ENCODE measurements at regions not wholly inside any gene's neighbourhood (a gene's known extent, or its start where the extent isn't known, plus 50 kb on each side); places are given as distances from the start of the nearest gene placed in this dataset.

DNA sequence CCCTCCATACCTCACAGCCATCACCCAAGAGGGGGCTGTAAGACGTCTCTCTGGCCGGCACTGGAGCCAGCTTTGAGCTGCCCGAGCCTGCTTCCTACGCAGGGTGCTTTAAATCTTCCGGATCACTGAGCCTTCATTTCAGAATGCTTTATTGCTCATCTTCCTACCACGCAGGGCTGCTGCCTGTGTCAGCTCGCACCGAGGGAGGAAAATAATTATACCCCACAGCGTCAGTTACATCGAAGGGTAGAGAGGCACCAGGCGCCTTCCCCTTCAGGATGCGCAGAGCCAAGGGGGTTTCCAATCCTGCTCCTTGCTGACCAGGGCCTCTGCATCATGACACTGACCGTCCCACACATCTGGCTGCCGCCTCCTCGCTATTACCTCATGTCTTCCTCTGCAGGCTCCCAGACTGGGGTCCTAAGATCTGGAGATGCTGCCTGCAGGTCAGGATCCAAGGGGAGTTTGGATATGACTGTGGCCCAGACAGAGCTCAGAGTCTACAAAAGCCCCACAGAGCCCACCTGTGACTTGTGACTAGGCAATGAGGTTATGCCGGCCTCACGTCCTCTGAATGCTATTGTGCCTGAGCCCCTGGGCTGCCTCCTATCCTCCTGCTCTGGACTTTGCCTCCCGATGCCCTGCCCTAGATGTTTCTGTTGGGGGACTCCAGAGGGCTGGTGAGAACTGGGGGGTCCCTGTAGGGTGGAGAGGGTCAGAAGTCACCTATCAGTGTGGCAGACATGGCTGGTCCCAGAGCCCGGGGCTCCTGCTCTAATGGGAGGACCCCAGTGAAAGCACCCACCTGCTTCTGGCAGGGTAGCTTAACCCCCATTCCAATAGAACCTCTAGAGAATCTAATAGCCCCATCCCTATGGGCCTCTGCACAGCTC lies 220.3 kb upstream of the RTL1 start:
- DNase-seq = peak; percentile 37

DNA sequence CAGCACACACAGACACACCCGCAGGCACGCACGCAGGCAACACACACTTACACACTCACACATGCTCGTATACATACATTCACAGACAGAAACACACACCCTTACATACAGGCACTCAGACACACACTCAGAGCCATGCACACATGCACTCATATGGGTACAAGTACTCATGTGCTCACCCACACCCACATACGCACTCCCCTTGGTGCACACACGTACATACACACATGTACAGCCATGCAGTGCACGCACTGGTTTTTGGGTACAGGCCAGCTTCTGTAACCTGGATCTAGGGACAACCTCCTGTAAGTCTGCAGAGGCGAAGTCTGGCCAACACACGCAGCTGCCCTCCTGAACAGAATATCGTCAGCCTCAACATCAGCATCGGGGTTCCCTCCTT lies 221.3 kb upstream of the RTL1 start:
- DNase-seq = no peak

DNA sequence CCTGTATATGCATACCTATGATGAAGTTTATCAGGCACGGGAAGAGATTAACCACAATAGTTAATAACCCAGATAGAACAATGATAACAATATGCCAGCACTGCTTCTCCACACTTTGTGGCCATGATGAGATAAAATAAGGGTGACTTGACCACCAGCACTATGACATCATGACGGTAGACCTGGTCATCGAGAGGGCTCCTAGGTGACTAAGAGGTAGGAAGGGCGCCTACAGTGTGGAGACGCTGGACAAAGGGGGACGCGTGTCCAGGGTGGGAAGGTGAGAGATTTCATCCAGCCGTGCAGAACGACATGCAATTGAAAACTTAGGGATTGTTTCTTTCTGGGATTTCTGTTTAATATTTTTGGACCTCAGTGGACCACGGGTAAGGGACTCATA lies 221.8 kb upstream of the RTL1 start:
- DNase-seq = no peak

DNA sequence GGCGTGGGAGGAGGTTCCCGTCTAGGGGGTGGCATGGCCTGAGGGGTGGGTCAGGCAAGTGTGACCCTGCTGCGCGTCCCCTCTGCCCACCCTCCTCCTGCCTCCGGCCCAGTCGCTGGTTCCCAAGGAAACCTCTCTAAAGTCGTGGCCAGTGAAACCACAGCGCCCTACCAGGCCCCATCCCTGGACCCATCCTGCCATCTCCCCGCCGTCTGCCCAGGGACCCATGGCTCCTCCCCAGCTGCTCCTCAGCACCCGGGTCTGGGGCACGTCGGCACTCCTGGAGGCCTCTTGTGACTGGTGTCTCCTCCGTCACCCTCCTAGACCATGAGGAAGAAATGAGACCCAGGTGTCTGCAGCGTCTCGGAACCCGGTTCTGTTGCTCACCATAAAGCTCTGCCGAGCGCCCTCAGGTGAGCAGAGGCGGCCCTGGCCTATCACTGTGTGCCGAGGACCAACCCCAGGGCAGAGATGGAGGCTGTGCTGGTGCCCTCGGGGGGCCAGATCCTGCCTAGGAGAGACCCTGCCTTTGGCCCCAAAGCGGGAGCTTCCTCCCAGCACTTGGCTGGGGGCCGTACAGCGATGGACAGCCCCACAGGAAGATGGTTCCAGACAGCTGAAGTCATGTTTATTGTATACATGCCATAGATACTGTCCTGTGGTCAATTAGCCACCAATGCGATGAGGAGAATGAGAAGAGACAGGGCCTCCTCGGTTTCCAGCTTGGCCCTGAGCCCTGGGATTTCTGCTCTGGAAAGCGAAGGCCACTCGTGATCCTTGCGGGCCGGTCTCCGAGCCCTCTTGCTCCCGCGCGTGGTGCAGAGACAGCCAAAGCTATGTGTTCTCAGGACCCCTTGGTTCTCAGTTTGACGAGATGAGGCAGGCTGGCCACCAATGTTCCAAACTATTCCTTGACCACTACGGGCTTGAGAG lies 222.5 kb upstream of the RTL1 start:
- peak; percentile 22 for DNase-seq

DNA sequence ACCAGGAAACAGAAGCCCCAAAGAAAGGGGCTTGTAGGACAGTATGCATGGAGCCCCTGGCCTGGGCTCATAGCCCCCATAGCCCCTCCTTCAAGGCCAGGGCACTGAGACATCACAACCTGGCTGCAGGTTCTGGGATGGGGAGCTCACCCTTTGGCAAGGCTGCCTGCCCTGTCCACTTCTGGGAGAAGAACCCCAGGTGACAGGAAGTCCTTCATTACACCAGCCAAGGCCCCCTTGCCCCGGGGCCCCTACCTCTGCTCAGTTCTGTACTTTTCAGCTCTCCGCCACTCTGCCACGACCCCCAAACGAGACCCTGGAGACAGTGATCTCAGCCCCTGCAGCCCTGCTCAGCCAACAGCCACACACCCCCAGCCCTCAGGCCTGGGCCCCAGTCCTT lies 223.2 kb upstream of the RTL1 start:
- peak; percentile 21 for DNase-seq

DNA sequence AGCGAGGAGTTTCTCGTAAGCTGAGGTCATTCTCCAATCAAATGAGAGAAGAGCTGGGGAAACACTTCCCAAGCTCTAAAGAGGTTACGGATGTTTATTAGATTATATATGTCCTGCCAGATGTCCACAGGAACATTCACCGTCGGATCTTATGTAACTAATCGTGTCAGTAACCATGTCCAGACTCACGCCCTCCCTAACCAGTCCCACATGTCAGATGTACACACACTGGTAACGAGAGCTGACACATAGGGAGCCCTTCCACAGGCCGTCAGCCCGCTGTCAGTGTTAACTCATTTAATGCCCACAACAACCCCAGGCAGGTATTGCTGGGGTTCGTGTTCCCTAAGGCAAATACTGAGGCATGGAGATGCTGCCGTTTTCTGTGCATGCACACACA lies 223.7 kb upstream of the RTL1 start:
- DNase-seq = peak; percentile 28

DNA sequence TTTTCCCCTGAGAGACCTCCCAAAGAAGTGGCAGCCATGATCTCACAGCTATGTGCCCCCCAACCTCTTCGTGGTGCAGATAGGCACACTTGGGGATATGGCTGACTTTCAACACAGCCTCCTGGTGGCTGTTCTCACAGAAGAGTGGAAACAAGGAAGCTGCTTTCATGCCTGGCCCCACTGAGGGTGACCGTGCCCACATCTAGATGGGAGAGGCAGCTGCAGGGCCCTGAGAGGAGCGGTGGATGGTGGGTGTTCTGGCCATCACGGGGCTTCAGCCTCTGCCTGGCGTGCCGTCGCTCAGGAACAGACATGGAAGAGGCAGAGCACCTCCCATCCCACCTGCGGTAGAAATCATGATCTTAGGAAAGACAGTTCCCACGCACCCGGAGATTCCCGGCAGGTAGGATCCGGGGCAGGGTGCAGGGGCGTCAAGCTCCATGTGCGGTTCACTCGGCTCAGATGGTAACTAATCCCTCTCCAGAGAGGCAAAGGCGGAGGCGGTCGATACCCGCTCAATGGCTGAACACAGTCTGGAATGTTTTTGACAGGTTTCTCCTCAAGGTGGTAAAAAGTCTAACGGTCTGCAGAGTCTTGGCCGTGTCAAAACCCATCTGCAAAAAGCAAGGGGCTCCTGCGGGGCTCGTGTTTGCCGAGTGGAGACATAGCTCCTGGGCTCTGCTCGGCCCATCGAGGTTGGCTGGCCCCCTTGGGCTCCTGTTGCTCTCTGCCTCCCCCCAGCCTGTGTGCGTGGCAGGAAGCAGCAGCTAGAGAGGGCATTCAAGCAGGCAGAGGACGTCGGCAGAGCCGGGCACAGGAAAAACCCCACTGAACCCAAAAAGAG lies 225.2 kb upstream of the RTL1 start:
- no peak for DNase-seq

DNA sequence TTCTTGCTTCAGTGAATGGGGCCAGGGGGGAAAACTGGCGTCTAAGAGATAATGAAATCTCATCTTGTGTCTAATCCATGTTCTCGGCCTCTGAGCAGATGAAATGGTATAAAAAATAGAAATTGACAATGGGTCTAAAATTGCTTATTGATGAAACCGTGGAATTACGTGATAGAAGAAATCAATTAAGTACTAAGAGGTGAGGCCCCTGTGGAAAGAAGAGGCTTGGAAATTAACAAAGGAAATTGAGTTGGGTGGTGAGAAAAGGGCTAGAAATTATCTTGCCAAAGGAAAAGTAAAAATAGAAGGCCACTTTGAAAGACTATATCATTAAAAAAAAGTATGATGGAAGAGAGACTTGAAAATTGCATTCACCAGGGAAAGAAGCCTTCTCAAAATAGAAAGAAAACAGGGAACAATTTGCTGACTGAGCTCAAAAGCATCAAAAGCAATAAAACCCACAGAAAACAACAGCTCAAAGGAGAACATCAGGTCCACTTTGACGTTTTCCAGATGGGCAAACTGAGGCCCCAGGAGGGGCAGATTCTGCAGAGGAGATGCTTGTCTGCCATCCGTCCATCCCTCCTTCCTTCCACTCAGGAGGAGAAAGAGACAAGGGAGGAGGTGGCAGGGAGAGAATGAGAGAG lies 226.1 kb upstream of the RTL1 start:
- DNase-seq = no peak

DNA sequence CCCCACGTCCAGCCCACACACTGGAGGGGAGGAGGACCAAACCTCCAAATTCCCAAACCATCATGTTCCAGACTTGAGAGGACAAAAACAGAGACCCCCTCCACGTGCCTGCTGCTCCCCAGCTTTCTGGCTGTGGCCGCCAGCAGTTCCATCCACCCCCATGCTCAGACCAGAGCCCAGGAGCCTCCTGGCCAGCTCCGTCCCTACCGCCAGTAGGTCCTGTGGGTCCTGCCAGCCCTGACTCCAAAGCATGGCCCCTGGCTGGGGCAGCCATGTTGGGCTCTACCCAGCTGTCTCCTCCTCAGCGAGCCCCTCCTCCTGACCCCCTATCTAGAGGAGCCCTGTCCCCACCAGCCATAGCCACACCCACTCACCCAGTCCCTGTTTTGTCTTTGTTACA lies 227.3 kb upstream of the RTL1 start:
- DNase-seq = peak; percentile 17

DNA sequence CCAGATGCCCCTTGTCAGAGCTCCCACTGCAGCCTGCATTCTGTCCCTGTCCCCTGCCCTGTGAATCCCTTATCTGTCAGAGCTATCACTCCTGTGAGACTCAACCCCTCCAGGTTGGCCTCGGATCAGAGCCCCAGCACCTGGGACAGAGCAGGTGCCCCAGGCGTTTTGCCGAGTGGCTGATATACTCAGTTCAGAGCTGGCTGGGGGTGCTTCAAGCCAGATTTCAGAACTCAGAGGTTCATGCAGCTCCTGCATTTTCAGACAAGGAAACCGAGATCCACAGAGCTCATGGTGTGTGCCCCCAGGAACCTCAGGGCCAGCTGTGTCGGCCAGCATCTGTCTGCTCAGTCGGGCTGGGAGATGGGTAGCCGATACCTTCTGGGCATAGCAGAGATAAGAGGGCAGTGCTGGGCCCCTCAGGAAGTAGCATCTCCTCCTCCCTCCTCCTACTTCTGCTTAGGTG lies 228.0 kb upstream of the RTL1 start:
- no peak for DNase-seq

DNA sequence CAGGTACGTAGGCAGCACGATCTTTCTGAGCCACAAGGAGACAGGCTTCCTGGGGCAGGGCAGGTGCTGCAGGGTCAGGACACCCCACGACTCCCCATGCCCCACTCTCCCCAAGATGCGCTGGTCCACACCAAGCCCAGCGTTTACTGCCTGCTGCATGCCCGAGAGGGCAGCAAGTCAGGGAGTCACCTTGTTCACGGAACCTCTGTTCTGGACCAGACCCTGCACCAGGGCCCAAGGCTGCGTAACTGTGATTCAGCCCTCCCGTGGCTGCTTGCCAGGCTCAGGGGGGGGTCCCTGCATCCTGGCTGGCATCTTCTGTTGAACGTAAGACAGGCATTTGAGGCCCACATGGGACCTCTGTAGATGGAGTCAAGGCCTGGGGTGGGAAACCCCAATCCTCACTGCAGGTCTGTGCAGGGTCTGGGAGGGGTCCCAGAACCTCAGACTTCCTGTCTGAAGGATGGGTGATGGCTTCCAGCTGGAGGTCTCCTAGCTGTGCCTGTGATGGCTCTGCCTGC lies 228.6 kb upstream of the RTL1 start:
- DNase-seq = peak; percentile 15

DNA sequence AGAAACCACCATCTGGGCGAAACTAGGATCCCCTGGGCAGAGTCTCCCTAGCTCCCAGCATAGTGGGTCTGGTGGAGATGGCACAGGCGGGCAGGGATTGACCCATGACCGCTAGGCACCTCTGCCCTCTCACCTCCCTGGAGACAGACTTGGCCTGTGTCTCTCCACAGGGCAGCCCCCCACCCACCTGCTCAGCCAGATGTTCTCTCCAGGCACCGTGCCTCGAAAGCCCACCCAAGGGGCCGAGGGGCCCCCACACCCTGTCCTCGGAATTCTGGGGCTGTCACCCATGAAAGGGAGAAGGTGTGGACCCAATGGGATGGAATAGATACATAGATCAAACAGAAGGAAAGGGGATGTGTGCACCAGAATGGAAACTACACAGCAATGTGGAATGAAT lies 229.1 kb upstream of the RTL1 start:
- no peak for DNase-seq

DNA sequence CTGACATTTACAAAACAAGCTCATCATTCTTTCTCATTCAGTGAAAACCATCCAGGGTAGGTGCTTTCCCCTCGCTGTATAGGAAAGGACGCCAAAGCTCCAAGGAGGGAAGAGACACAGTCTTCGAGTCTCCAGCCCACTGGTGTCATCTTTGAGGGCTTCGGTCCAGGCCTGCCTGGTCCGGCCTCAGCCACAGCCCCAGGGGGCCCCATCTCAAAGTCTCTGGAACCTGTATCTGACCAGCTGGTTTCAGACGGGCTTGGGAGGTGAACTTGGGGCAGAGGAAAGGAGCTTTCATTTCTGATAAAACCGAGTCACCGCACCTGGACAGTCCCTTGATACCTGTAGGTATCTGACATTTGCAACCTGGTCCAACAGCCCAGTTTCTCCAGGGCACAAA lies 229.5 kb upstream of the RTL1 start:
- no peak for DNase-seq

DNA sequence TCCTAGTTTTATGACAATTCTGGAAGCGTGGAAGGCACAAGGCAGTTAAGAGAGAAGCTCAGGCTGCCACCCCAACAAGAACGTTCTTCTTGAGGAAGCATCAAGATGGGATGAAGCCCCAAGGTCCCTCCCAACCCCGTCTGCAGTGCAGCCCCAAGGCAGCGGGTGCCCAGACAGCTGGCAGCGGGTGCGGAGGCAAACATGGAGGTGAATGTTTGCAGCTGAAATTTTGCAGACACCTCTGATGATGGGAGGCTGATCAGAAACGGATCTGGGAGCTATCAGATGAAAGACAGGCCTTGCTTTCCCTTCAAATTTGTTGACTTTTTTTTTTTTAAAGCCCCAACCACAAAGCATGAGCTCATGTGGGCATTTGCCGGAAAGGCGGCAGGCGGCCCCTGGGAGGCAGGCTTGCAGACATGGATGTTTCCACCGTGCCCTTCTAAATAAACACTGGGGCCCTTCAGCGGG lies 230.7 kb upstream of the RTL1 start:
- DNase-seq = peak; percentile 18

DNA sequence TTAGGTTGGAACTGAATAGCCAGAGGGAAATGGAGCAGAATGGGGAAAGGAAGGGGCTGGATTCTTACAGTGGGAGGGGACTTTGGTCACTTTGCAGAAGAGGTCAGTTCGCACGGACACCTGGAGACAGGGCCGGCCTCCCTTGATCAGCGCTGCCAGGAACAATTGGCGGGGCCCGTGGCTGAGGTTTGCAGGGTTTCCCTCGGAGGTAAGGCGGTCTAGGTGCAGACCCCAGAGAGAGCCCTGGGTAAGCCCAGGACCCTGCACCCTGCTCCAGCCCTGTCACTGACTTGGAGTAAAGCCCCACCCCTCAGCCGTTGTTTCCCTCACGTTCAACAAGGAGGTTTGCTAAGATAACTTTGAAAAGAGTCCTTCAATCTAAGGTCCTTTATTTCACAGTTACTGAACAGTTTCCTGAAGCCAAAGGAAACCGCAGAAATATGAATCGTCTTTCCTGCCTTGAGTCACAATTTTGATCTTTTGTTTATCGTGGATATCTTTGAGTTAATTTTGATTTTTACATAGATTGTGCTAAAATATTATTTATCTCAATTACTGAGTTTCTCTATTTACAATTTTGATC lies 231.4 kb upstream of the RTL1 start:
- DNase-seq = no peak

DNA sequence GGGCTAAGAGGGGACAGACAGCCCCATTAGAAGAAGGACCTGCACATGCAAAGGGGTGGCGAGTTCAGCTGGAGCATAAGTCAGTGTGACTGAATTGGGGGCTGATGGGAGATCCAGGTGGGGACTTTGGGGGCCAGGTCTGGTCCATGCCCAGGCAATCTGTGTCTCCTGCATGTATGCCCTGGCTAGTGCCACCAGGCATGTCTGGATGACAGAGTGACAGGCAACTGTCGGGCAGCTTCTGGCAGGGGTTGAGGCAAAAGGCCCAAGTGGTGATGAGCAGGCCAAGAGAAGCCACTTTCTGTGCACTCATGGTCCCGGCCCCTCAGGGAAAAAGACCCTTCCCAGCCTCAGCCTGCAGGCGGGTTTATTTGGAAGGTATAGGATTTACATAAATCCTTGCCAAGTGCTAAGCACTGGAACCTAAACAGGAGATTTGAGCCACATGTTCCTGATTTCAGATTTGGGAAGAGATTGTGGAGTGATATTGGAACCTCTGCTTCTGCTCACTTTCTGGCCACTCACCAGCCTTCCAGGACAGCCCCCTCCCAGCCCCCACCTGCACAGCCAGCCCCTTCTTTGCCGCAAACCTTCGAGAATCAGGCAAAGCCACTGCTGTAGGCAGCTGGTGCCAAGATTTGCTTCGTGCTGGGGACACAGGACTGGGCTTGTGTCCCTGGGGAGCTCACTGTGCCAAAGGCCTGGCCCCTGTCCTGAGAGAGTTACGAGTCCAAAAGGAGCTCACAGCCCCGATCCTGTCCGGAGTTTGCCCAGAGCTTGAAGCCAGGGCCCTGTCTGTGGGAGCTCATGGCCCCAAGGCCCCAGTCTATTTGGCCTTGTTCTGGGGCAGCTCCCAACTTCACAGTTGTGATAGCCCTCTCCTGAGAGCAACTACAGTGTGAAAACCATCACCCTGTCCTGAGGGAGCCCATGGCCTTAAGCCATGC lies 232.5 kb upstream of the RTL1 start:
- DNase-seq = no peak

DNA sequence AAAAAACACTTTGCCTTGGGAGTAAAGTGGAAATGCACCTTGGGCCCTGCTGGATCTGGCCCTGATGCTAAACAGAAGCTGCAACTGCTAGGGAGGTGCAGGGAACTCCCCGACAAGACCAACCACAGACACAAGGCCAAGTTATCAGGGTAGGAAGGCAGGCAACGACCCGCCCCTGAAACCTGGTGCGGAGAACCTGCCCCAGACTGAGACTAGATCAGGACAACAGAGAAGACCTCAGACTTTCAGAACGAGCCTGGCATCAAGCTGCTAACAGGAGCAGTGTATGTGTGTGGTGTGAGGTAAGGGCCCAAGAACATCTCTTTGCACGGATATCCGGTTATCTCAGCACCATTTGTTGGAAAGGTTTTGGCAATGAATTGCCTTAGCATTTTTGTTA lies 233.7 kb upstream of the RTL1 start:
- DNase-seq = no peak

DNA sequence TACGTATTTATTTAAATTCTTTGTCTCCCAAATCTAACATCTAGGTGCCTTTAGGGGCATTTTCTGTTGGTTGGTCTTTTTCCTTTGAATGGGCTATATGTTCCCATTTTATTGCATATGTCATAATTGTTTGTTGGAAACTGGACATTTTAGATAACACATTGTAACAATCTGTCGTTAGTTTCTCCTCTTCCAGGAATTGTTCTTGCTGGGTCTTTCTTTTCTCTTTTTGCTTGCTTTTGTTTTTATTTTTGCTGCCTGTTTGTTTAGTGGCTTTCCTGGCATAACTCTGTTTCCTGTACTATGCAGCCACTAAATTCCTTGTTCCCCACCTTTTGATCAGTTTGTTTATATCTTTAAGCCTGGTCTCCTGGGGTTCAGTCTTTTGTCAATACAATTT lies 244.3 kb upstream of the RTL1 start:
- DNase-seq = no peak

DNA sequence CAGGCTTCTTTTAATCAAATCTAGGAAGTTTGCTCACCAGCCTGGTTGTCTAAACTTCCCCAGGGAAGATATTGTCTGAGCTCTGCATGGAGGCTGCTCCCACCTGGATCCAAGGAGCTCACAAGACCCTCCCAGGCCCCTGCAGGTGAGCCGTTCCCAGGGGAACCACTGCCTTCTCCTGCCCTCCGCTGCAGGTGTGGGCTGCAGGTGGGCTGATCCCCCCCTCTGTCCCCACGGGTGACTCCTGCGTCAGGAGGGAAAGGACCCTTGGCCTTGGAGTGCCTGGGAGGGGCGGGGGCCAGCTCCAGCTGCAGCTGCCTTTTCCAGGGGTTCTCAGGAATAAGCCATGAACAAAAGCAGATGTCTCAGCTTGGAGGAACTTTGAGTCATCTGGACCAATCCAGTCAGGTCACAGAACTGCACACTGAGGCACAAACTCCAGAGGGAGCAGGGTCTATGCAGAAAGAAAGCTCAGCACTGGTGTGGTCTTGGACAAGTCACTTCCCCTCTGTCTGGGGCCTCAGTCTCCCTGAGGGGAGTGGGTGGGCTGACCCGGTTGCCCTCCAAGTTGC lies 246.6 kb upstream of the RTL1 start:
- DNase-seq = no peak

Measured in femur (tissue), 1 donor.